HG03139 (cell line): ENCODE measurements at regions not wholly inside any gene's neighbourhood (a gene's known extent, or its start where the extent isn't known, plus 50 kb on each side); places are given as distances from the start of the nearest gene placed in this dataset.
"Not testable (repeated sequence)": the region's sequence is repeated elsewhere in the genome, so short reads cannot be mapped to it uniquely, and the experiment has no call there.

ENCODE experiments used
- ATAC-seq: cut with Tn5 transposase; IDR thresholded peaks from one replicate; pipeline ENCODE4 v1.9.1; 2021; ENCODE audit not compliant: unreplicated experiment

DNA sequence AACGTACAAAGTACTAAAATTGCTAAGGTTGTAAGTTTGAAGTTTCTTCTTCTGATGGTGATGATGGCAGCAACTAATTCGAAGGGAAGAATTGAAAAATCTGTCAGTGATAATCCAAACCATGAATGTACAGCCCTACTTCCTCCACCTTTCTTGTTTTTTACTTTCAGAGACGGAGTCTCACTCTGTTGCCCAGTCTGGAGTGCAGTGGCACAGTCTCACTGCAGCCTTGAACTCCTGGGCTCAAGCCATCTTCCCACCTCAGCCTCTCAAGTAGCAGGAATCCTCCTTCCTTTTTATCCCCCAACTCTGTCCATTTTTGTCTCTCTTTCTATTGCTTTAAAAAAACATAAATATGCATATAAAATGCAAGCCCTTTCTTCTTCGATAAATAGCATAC lies 112.3 kb upstream of the SOX21 start:
- ATAC-seq = no peak

DNA sequence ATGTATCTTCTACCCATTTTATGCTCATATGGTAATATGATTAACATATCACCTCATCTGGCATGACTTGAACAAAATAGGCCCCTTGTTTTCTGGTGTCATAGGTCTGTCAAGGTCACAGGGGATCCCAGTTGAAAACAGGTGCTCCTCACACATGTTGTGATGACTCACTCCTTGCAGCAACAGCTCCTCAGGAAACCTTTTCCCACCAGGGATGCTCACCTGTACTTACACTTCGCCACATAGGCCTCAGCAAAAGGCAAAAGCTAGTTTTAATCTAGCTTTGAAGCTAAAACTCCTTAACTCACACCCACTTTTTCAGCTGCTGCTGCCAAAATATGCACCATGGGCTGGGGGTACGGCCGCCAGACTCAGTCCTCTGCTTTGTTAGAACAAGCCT lies 110.0 kb upstream of the SOX21 start:
- no peak for ATAC-seq

GRCh38 chr13:94816256-94816655 lies 103.9 kb upstream of the SOX21 start:
- no peak for ATAC-seq

GRCh38 chr13:94813920-94814475 lies 101.7 kb upstream of the SOX21 start:
- ATAC-seq = peak; percentile 58

DNA sequence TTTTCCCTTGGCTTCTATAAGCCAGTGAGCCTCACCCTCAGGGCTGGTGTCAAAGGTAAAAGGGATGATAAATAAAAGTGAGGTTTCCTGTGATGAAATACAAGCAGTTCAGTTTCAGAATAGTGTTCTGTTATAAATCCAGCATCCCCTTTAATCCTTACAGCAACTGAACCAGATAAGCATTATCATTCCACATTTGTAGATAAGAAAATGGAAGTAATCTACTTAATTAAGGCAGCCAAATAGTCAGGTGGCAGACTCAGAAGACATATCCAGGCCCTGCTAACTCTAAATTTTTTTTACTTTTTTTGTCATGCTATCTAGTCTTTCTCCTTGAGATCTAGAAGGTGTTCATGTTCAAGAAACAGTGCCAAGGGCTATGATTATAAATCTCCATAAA lies 99.4 kb upstream of the SOX21 start:
- no peak for ATAC-seq

DNA sequence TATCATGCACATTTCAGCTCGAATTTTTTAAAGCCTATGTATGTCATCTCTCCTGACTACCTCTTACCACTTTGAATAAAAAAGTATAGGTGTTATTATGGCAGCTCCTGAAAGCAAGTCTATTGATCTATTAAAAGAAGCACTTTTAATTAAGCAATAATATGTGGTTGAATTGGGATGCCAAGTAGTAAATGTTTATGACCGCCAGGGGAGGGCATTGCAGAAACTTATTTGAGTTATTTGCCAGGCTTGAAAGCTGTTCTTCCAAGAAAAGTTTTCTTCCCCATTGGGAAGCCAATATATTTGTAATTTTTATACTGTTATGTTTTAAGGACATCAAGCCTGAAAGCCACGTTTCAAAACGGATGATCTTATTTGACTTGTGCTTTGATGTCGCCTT lies 88.1 kb upstream of the SOX21 start:
- ATAC-seq = no peak

DNA sequence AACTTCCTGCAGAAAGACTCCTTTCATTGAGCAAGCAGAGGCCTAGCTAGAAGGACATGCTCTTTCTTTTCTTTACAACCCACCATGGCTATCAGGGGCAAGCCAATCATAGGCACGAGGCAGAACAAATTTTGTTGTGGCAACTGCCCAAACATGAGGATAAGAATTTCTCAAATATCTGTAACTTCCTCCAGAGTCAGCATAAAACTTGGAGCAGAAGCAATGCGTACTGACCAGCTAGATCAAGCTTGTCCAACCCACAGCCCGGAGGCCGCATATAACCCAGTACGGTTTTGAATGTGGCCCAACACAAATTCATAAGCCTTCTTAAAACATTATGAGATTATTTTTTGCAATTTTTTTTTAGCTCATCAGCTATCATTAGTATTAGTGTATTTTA lies 87.0 kb upstream of the SOX21 start:
- ATAC-seq = no peak

DNA sequence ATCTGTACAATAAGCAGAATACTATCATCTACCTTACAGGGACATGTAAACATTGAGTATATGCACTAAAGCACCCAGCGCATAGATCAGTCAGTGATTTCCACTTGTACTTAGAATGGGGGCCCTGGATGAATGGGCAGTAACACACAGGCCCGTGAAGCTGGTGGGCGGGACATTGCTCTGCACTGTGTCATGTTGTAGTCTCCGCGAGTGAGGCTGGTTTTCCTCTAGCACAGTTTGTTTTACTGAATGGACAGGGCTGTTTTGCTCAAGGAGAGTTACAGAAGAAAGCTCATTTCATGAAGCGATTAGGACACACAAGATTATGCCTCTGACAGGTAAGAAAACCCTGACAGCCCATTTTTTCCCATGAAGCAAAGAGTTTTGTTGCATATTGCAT lies 86.4 kb upstream of the SOX21 start:
- no peak for ATAC-seq

- ATAC-seq = no peak
Observed at GRCh38 chr13:94795292-94795691, 82.9 kb upstream of the SOX21 start.

- ATAC-seq = not testable (repeated sequence)
Observed at GRCh38 chr13:94786246-94786645, 73.9 kb upstream of the SOX21 start.

DNA sequence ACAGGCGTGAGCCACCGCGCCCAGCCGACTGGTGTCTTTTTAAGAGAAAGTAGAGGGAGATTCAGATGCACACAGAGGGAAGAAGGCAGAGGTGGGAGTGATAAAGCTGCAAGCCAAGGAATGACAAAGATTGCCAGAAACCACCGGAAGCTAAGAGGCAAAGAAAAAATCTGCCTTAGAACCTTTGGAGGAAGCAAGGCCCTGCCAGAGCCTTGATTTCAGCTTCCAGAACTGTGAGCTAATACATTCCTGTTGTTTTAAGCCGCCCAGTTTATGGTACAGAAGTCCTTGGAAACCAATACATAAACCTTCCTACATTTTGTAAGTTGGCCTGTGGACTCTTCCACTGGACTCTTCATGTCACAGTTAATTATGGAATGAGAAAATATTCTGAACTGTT lies 71.7 kb upstream of the SOX21 start:
- ATAC-seq = no peak

- ATAC-seq = no peak
Observed at GRCh38 chr13:94783489-94783888, 71.1 kb upstream of the SOX21 start.

GRCh38 chr13:94780421-94780820 lies 68.1 kb upstream of the SOX21 start:
- no peak for ATAC-seq

DNA sequence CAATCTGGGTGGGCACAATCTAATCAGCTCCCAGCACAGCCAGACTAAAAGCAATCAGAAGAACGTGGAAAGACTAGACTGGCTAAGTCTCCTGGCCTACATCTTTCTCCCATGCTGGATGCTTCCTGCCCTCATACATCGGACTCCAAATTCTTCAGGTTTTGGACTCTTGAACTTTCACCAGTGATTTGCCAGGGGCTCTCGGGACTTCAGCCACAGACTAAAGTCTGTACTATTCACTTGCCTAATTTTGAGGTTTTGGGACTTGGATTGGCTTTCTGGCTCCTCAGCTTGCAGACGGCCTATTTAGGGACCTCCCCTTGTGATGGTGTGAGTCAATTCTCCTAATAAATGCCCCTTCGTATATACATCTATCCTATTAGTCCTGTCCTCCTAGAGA lies 66.6 kb upstream of the SOX21 start:
- no peak for ATAC-seq

DNA sequence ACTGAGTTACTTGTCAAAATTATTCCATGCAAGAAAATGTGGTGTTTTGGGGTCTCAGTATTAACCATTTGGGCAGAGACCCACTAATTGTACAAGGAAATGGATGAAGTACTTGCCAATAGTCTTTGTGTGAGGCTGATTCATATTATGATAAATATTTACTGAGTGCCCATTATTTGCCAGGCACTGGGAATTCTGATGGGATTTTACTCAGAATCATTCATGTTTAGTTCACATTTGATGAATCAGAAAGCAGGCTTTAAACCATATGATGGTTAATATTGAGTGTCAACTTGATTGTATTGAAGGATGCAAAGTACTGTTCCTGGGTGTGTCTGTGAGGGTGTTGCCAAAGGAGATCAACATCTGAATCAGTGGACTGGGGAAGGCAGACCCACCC lies 66.2 kb upstream of the SOX21 start:
- ATAC-seq = no peak

DNA sequence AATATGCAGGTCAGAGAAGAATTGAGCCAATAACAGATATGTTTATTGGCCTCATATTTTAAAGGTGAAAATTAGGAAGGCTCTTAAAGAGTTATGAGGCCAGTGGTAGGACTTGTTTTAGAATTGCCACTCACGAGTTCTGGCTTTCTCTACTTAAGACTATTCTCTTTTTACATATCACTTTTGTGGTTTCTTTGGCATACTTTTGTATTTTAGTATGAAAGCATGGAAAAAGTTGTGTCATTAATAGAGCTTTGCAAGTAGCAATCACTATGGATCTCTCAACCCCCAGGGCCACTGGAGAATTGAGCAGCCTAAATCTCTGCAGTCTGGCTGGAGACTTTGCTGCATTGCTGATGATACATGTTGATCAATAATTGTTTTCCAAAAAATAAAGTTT lies 64.6 kb upstream of the SOX21 start:
- no peak for ATAC-seq

- no peak for ATAC-seq
Observed at GRCh38 chr13:94776300-94776699, 64.0 kb upstream of the SOX21 start.

DNA sequence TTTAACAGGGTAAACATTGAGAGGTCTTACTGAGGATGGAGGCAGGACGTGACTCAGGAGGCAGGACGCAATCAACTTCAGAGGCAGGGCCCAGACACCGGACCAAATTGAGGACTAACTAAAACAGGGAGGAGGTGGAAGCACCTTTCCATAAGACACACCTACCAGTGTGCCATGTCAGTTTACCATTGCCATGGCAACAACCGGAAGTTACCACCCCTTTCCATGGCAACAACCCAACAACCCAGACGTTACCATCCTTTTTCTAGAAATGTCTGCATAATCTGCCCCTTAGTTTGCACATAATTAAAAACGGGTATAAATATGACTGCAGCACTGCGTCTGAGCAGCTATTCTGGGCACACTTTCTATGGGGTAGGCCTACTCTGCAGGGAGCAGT lies 53.5 kb upstream of the SOX21 start:
- no peak for ATAC-seq

GRCh38 chr13:94764576-94765321 lies 52.4 kb upstream of the SOX21 start:
- ATAC-seq = no peak
